Adipocyte (in vitro differentiated cells): ENCODE measurements at regions not wholly inside any gene's neighbourhood (a gene's known extent, or its start where the extent isn't known, plus 50 kb on each side); places are given as distances from the start of the nearest gene placed in this dataset.
A peak's percentile ranks its signal among the peaks of the same experiment; 100 is the strongest.

Source experiments
- DNase-seq: peaks from one replicate; pipeline ENCODE4 v3.0.0-alpha.2; 2015; ENCODE audit warnings: low read depth
- H3K27me3 ChIP-seq: replicated peaks from 2 replicates; pipeline ENCODE4 v1.7.0; 2013; ENCODE audit warnings: mild to moderate bottlenecking, low read length, moderate library complexity; ENCODE audit not compliant: control insufficient read depth, insufficient read depth
- H3K36me3 ChIP-seq: 2 replicates; pipeline ENCODE4 v1.7.0; 2013; ENCODE audit warnings: low read length, mild to moderate bottlenecking, moderate library complexity; ENCODE audit not compliant: control insufficient read depth, insufficient read depth, severe bottlenecking
- H3K4me1 ChIP-seq: 2 replicates; pipeline ENCODE4 v1.7.0; 2013; ENCODE audit warnings: mild to moderate bottlenecking, low read length, moderate library complexity; ENCODE audit not compliant: control insufficient read depth, insufficient read depth
- H3K4me3 ChIP-seq: 2 replicates; pipeline ENCODE4 v1.7.0; 2013; ENCODE audit warnings: mild to moderate bottlenecking, low read length, moderate library complexity
- H3K9ac ChIP-seq: 2 replicates; pipeline ENCODE4 v1.7.0; 2013; ENCODE audit warnings: mild to moderate bottlenecking, low read length, moderate library complexity
- H3K9me3 ChIP-seq: 2 replicates; pipeline ENCODE4 v1.7.0; 2013; ENCODE audit warnings: mild to moderate bottlenecking, low read length, moderate library complexity; ENCODE audit not compliant: control insufficient read depth

- Histone ChIP-seq H3K9ac (no peak overlapping the region), H3K9me3 (peaks cover 9% of the 10 kb centered on the region), H3K4me3 (no peak overlapping the region), H3K36me3 (no peaks in the 10 kb centered on the region), H3K4me1 (peaks cover 14% of the 10 kb centered on the region), H3K27me3 (no peaks in the 10 kb centered on the region)
- peak; percentile 51 for DNase-seq
Measured at GRCh38 chr9:91126761-91127445, 234.8 kb downstream of the AUH start.

- H3K4me3 ChIP-seq, result no peak overlapping the region
- H3K9ac ChIP-seq, result no peak overlapping the region
- H3K9me3 ChIP-seq, result peaks cover 9% of the 10 kb centered on the region
- peaks cover 15% of the 10 kb centered on the region for H3K4me1 ChIP-seq
- H3K36me3 ChIP-seq, result no peaks in the 10 kb centered on the region
- no peaks in the 10 kb centered on the region for H3K27me3 ChIP-seq
- DNase-seq, result no peak
Measured at GRCh38 chr9:91127653-91128052, 234.1 kb downstream of the AUH start.

- Histone ChIP-seq H3K36me3 (no peaks in the 10 kb centered on the region), H3K27me3 (no peaks in the 10 kb centered on the region), H3K4me3 (peak overlapping the region; percentile 11), H3K4me1 (peaks cover 15% of the 10 kb centered on the region), H3K9me3 (no peaks in the 10 kb centered on the region), H3K9ac (peak overlapping the region; percentile 64)
- peak; percentile 18 for DNase-seq
Measured at GRCh38 chr9:91130796-91131318, 230.9 kb downstream of the AUH start.

GRCh38 chr9:91131433-91131839, 230.3 kb downstream of the AUH start:
- H3K4me3 ChIP-seq, result peak overlapping the region; percentile 11
- H3K4me1 ChIP-seq, result peaks cover 15% of the 10 kb centered on the region
- H3K9ac ChIP-seq, result peak overlapping the region; percentile 64
- peak; percentile 92 for DNase-seq
- H3K9me3 ChIP-seq, result no peaks in the 10 kb centered on the region
- no peaks in the 10 kb centered on the region for H3K27me3 ChIP-seq
- H3K36me3 ChIP-seq, result no peaks in the 10 kb centered on the region

GRCh38 chr9:91132576-91133073, 229.1 kb downstream of the AUH start:
- H3K27me3 ChIP-seq, result no peaks in the 10 kb centered on the region
- H3K9me3 ChIP-seq, result no peaks in the 10 kb centered on the region
- H3K9ac ChIP-seq, result no peak overlapping the region
- no peak for DNase-seq
- H3K36me3 ChIP-seq, result no peaks in the 10 kb centered on the region
- H3K4me1 ChIP-seq, result peaks cover 15% of the 10 kb centered on the region
- H3K4me3 ChIP-seq, result no peak overlapping the region

- Histone ChIP-seq H3K36me3 (no peaks in the 10 kb centered on the region), H3K9me3 (no peaks in the 10 kb centered on the region), H3K4me1 (peaks cover 20% of the 10 kb centered on the region), H3K27me3 (no peaks in the 10 kb centered on the region), H3K4me3 (no peak overlapping the region), H3K9ac (no peak overlapping the region)
- no peak for DNase-seq
Measured at GRCh38 chr9:91134608-91135007, 227.1 kb downstream of the AUH start.

GRCh38 chr9:91137391-91137790, 224.3 kb downstream of the AUH start:
- no peak overlapping the region for H3K9ac ChIP-seq
- no peaks in the 10 kb centered on the region for H3K9me3 ChIP-seq
- H3K4me3 ChIP-seq, result no peak overlapping the region
- no peaks in the 10 kb centered on the region for H3K27me3 ChIP-seq
- no peaks in the 10 kb centered on the region for H3K36me3 ChIP-seq
- peaks cover 4% of the 10 kb centered on the region for H3K4me1 ChIP-seq
- no peak for DNase-seq

- H3K4me3 ChIP-seq, result no peak overlapping the region
- H3K4me1 ChIP-seq, result peaks cover 4% of the 10 kb centered on the region
- no peak for DNase-seq
- H3K27me3 ChIP-seq, result no peaks in the 10 kb centered on the region
- no peaks in the 10 kb centered on the region for H3K36me3 ChIP-seq
- H3K9me3 ChIP-seq, result no peaks in the 10 kb centered on the region
- H3K9ac ChIP-seq, result no peak overlapping the region
Measured at GRCh38 chr9:91138760-91139159, 223.0 kb downstream of the AUH start.

- no peak overlapping the region for H3K4me3 ChIP-seq
Measured at GRCh38 chr9:91141407-91141965, 220.2 kb downstream of the AUH start.

GRCh38 chr9:91143162-91143561, 218.6 kb downstream of the AUH start:
- H3K4me1 ChIP-seq, result peaks cover 8% of the 10 kb centered on the region
- H3K9me3 ChIP-seq, result no peaks in the 10 kb centered on the region
- H3K4me3 ChIP-seq, result no peak overlapping the region
- no peaks in the 10 kb centered on the region for H3K27me3 ChIP-seq
- H3K36me3 ChIP-seq, result no peaks in the 10 kb centered on the region
- no peak for DNase-seq
- H3K9ac ChIP-seq, result no peak overlapping the region

More at GRCh38 chr9:91141407-91141965, 220.2 kb downstream of the AUH start:
- DNase-seq, result no peak
- Histone ChIP-seq H3K27me3 (no peaks in the 10 kb centered on the region), H3K36me3 (no peaks in the 10 kb centered on the region), H3K4me1 (peaks cover 8% of the 10 kb centered on the region), H3K9ac (no peak overlapping the region), H3K9me3 (no peaks in the 10 kb centered on the region)

- Histone ChIP-seq H3K36me3 (no peaks in the 10 kb centered on the region), H3K27me3 (no peaks in the 10 kb centered on the region), H3K9me3 (no peaks in the 10 kb centered on the region), H3K4me1 (peaks cover 6% of the 10 kb centered on the region), H3K4me3 (no peak overlapping the region), H3K9ac (no peak overlapping the region)
- DNase-seq, result no peak
Measured at GRCh38 chr9:91143642-91144041, 218.1 kb downstream of the AUH start.
